GM12878 (cell line): ENCODE measurements at regions not wholly inside any gene's neighbourhood (a gene's known extent, or its start where the extent isn't known, plus 50 kb on each side); places are given as distances from the start of the nearest gene placed in this dataset.

Experiments used
- ATAC-seq: fragments of 200-7000 bp; cut with Tn5 transposase; 3 replicates; pipeline ENCODE4 v1.9.1; 2020; ENCODE audit warnings: mild to moderate bottlenecking, moderate library complexity
- BruUV-seq: library from RNA; stranded (reverse); fragments of 400-500 nt; replicated peaks from 2 replicates; lab custom pipeline; 2021; lab: Mats Ljungman, UMichigan
- CTCF ChIA-PET: fragments of 300-600 bp; sonication (Branson Sonifier 250); formaldehyde crosslinking; extraction: SDS; loops from one replicate; lab custom pipeline; 2021; ENCODE audit warnings: inconsistent platforms; lab: Yijun Ruan, JAX
- POLR2A ChIA-PET: fragments of 350-600 bp; formaldehyde crosslinking; extraction: SDS; loops from one replicate; lab custom pipeline; 2021; ENCODE audit warnings: inconsistent platforms; lab: Charles Lee
- RAD21 ChIA-PET: fragments of 300-600 bp; sonication (Branson Sonifier 250); formaldehyde crosslinking; loops from one replicate; lab custom pipeline; 2023; ENCODE audit warnings: antibody characterized with exemption; ENCODE audit not compliant: unreplicated experiment; lab: Charles Lee
- SMC1A ChIA-PET: fragments of 300-600 bp; sonication (Branson Sonifier 250); formaldehyde crosslinking; loops from one replicate; lab custom pipeline; 2023; ENCODE audit not compliant: unreplicated experiment, uncharacterized antibody; lab: Charles Lee
- DNase-seq: peaks from one replicate; pipeline ENCODE4 v3.0.0-alpha.2; 2011; ENCODE audit warnings: low read depth, low spot score
- FAIRE-seq: peaks from 3 replicates; lab custom pipeline; 2011; peaks lifted over from hg19 to GRCh38; lab: Jason Lieb, UNC
- H2AFZ ChIP-seq: 2 replicates; pipeline ENCODE4 v1.6.0; 2011; ENCODE audit warnings: low read depth, low read length, control low read depth; ENCODE audit not compliant: control insufficient read depth
- H3K27ac ChIP-seq: 2 replicates; pipeline ENCODE4 v1.5.1; 2011; ENCODE audit warnings: control low read depth; ENCODE audit not compliant: control insufficient read depth, insufficient read depth
- H3K27me3 ChIP-seq, 2 experiments: replicated peaks in 1 of 2; 2 replicates each; pipeline versions ENCODE4 v1.6.0 to v1.6.1; 2011; ENCODE audit warnings: low read length in 1 of 2; ENCODE audit not compliant: control insufficient read depth in 2 of 2, insufficient read depth in 2 of 2
- H3K36me3 ChIP-seq, 2 experiments: 2 replicates each; pipeline ENCODE4 v1.5.1; 2011; ENCODE audit warnings: low read length in 1 of 2; ENCODE audit not compliant: control insufficient read depth in 2 of 2, insufficient read depth in 2 of 2
- H3K4me1 ChIP-seq: 2 replicates; pipeline ENCODE4 v1.6.1; 2011; ENCODE audit warnings: mild to moderate bottlenecking, low read length, moderate library complexity, mixed read lengths; ENCODE audit not compliant: control insufficient read depth, insufficient read depth
- H3K4me2 ChIP-seq: 2 replicates; pipeline ENCODE4 v1.6.0; 2011; ENCODE audit warnings: control low read depth; ENCODE audit not compliant: control insufficient read depth, insufficient read depth
- H3K4me3 ChIP-seq: fragments of 200-600 bp; sonication (generic); 2 replicates; pipeline ENCODE4 v1.5.1; 2016
- H3K79me2 ChIP-seq: 2 replicates; pipeline ENCODE4 v1.6.0; 2011; ENCODE audit warnings: low read length; ENCODE audit not compliant: control insufficient read depth, insufficient read depth
- H3K9ac ChIP-seq: 2 replicates; pipeline ENCODE4 v1.8.0; 2011; ENCODE audit warnings: low read length, control low read depth, mixed read lengths; ENCODE audit not compliant: control insufficient read depth, insufficient read depth
- H3K9me3 ChIP-seq: replicated peaks from 3 replicates; pipeline ENCODE4 v1.5.1; 2011; ENCODE audit warnings: mild to moderate bottlenecking, low read length; ENCODE audit not compliant: control insufficient read depth, insufficient read depth
- H4K20me1 ChIP-seq: 2 replicates; pipeline ENCODE4 v1.6.0; 2011; ENCODE audit not compliant: control insufficient read depth, insufficient read depth
- FOS ChIP-seq: IDR thresholded peaks from 3 replicates; pipeline ENCODE4 v1.6.1; 2011; ENCODE audit warnings: borderline replicate concordance; ENCODE audit not compliant: insufficient read length; ENCODE audit errors: extremely low read depth
- KLF5 ChIP-seq: fragments of 450-650 bp; IDR thresholded peaks from 2 replicates; pipeline ENCODE4 v1.6.1; 2014; ENCODE audit warnings: mild to moderate bottlenecking; ENCODE audit not compliant: partially characterized antibody
- NKRF ChIP-seq: fragments of 450-650 bp; conservative IDR thresholded peaks from 2 replicates; pipeline ENCODE4 v1.6.1; 2017; ENCODE audit warnings: mild to moderate bottlenecking, moderate library complexity
- RBBP5 ChIP-seq: fragments of 200-600 bp; sonication (generic); conservative IDR thresholded peaks from 2 replicates; pipeline ENCODE4 v1.6.1; 2016
- SMC3 ChIP-seq: IDR thresholded peaks from 2 replicates; pipeline ENCODE4 v1.6.1; 2011; ENCODE audit warnings: low read length, improper control_type of control experiment, borderline replicate concordance
- TCF3 ChIP-seq: IDR thresholded peaks from 2 replicates; pipeline ENCODE4 v1.6.1; 2012; ENCODE audit warnings: low read depth, mild to moderate bottlenecking, low read length, borderline replicate concordance; ENCODE audit not compliant: insufficient read depth
- YY1 ChIP-seq: IDR thresholded peaks from 2 replicates; pipeline ENCODE4 v1.6.1; 2011; ENCODE audit warnings: low read depth, mild to moderate bottlenecking, low read length
- ZNF207 ChIP-seq: fragments of 450-650 bp; IDR thresholded peaks from 2 replicates; pipeline ENCODE4 v1.6.1; 2014; ENCODE audit warnings: antibody characterized with exemption, mild to moderate bottlenecking, borderline replicate concordance
- ZNF384 ChIP-seq: IDR thresholded peaks from 2 replicates; pipeline ENCODE4 v1.6.1; 2012; ENCODE audit warnings: low read depth, mild to moderate bottlenecking, low read length, improper control_type of control experiment, borderline replicate concordance
- ZSCAN29 ChIP-seq: fragments of 450-650 bp; IDR thresholded peaks from 2 replicates; pipeline ENCODE4 v1.6.1; 2017; ENCODE audit warnings: mild to moderate bottlenecking, moderate library complexity
- WGBS: methylation state at CpG from one replicate; pipeline ENCODE4 v1.1.6; 2016; ENCODE audit warnings: low lambda C conversion rate; ENCODE audit not compliant: insufficient replicate concordance, insufficient coverage; ENCODE audit errors: missing lambda C conversion rate; 5-methylcytosine and 5-hydroxymethylcytosine counted together
- in situ Hi-C: fragments of 300-500 bp; cut with MboI; formaldehyde crosslinking; loops from 9 replicates; pipeline ENCODE4 v1.14.3; 2018; ENCODE audit warnings: mixed read lengths
- intact Hi-C: fragments of 100-400 bp; cut with micrococcal nuclease; formaldehyde crosslinking; loops from one replicate; pipeline ENCODE4 v1.14.2; 2022; ENCODE audit not compliant: unreplicated experiment
- TF ChIP-seq, protein P1 (sequence below): IDR thresholded peaks from 2 replicates; pipeline ENCODE4 v1.6.1; 2012; ENCODE audit warnings: low read depth, low read length, improper control_type of control experiment
- TF ChIP-seq, protein P2 (sequence below): fragments of 450-650 bp; IDR thresholded peaks from 2 replicates; pipeline ENCODE4 v1.6.1; 2017; ENCODE audit warnings: mild to moderate bottlenecking, moderate library complexity
- TF ChIP-seq, protein P3 (sequence below): fragments of 450-650 bp; IDR thresholded peaks from 2 replicates; pipeline ENCODE4 v1.6.1; 2017; ENCODE audit warnings: borderline replicate concordance

- H3K27ac ChIP-seq = no peak overlapping the region
- CTCF ChIA-PET = no interaction called here
- POLR2A ChIA-PET = no interaction called here
These were observed 375.3 kb downstream of the LNPK start for GRCh38 chr2:175626796-175627195.

DNA sequence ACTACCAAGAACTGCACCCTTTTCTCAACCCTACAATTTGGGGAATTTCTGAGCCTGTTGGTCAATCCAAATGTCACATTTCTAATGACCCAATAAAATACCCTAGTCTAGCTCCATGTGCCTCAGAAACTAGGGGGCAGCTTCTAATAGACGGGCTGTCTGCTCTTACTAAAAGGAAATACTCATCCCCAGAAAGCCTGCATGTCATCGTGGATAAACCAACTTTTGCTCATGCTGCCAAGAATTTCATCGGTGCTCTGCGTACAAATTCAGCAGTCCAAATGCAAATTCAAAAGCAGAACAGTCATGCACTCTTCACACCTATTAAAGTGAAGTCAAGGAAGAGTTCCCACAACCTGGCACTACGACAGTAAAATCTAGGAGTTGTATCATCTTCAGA, 377.3 kb downstream of the LNPK start:
- no peaks in the 10 kb centered on the region for H4K20me1 ChIP-seq
- no peaks in the 10 kb centered on the region for H3K4me1 ChIP-seq
- intact Hi-C loops = no loop called here
- no peaks in the 10 kb centered on the region for H3K79me2 ChIP-seq
- FAIRE-seq (no peak), ATAC-seq (no peak), DNase-seq (no peak)
- no peak overlapping the region for H2AFZ ChIP-seq
- in situ Hi-C loops = no loop called here
- ChIA-PET POLR2A (no interaction called here), SMC1A (no interaction called here), CTCF (interaction anchor here (0.7 kb wide), 1 partner anchor 231 kb away, joined by 3 read pairs; no protein-coding TSS in a partner anchor), RAD21 (no interaction called here)
- H3K4me3 ChIP-seq = no peak overlapping the region
- no peak overlapping the region for H3K9ac ChIP-seq
- H3K9me3 ChIP-seq = no peaks in the 10 kb centered on the region
- H3K4me2 ChIP-seq = no peak overlapping the region
- 14% methylated on average over 5 of the region's 5 CpGs for WGBS
- H3K27me3 ChIP-seq = peaks cover 0 to 3% of the 10 kb centered on the region in 2 experiments; a peak in 1 of 4 replicates
- no peak overlapping the region for H3K27ac ChIP-seq
- no peaks in the 10 kb centered on the region for H3K36me3 ChIP-seq
- no TSS peak for BruUV-seq
- no peak for TF ChIP-seq FOS
- TF ChIP-seq ZSCAN29 = no peak
- TF ChIP-seq, protein P1, sequence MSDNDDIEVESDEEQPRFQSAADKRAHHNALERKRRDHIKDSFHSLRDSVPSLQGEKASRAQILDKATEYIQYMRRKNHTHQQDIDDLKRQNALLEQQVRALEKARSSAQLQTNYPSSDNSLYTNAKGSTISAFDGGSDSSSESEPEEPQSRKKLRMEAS = no peak
- no peak for TF ChIP-seq KLF5
- TF ChIP-seq YY1 = no peak
- no peak for TF ChIP-seq NKRF
- TF ChIP-seq, protein P2, sequence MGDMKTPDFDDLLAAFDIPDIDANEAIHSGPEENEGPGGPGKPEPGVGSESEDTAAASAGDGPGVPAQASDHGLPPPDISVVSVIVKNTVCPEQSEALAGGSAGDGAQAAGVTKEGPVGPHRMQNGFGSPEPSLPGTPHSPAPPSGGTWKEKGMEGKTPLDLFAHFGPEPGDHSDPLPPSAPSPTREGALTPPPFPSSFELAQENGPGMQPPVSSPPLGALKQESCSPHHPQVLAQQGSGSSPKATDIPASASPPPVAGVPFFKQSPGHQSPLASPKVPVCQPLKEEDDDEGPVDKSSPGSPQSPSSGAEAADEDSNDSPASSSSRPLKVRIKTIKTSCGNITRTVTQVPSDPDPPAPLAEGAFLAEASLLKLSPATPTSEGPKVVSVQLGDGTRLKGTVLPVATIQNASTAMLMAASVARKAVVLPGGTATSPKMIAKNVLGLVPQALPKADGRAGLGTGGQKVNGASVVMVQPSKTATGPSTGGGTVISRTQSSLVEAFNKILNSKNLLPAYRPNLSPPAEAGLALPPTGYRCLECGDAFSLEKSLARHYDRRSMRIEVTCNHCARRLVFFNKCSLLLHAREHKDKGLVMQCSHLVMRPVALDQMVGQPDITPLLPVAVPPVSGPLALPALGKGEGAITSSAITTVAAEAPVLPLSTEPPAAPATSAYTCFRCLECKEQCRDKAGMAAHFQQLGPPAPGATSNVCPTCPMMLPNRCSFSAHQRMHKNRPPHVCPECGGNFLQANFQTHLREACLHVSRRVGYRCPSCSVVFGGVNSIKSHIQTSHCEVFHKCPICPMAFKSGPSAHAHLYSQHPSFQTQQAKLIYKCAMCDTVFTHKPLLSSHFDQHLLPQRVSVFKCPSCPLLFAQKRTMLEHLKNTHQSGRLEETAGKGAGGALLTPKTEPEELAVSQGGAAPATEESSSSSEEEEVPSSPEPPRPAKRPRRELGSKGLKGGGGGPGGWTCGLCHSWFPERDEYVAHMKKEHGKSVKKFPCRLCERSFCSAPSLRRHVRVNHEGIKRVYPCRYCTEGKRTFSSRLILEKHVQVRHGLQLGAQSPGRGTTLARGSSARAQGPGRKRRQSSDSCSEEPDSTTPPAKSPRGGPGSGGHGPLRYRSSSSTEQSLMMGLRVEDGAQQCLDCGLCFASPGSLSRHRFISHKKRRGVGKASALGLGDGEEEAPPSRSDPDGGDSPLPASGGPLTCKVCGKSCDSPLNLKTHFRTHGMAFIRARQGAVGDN = no peak
- TF ChIP-seq, protein P3, sequence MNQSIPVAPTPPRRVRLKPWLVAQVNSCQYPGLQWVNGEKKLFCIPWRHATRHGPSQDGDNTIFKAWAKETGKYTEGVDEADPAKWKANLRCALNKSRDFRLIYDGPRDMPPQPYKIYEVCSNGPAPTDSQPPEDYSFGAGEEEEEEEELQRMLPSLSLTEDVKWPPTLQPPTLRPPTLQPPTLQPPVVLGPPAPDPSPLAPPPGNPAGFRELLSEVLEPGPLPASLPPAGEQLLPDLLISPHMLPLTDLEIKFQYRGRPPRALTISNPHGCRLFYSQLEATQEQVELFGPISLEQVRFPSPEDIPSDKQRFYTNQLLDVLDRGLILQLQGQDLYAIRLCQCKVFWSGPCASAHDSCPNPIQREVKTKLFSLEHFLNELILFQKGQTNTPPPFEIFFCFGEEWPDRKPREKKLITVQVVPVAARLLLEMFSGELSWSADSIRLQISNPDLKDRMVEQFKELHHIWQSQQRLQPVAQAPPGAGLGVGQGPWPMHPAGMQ = no peak

More at GRCh38 chr2:175626796-175627195, 375.3 kb downstream of the LNPK start:
- ChIA-PET RAD21 (no interaction called here), SMC1A (no interaction called here)
- FAIRE-seq (no peak), DNase-seq (no peak), ATAC-seq (no peak)
- in situ Hi-C loops = no loop called here
- Histone ChIP-seq H3K36me3 (no peaks in the 10 kb centered on the region), H3K4me1 (no peaks in the 10 kb centered on the region), H2AFZ (no peak overlapping the region), H3K9ac (no peak overlapping the region), H3K27me3 (peaks cover 0 to 3% of the 10 kb centered on the region in 2 experiments; a peak in 2 of 4 replicates), H3K9me3 (no peaks in the 10 kb centered on the region), H4K20me1 (no peaks in the 10 kb centered on the region), H3K79me2 (no peaks in the 10 kb centered on the region), H3K4me3 (no peak overlapping the region), H3K4me2 (no peak overlapping the region)
- TF ChIP-seq RBBP5 (no peak), TCF3 (no peak), ZNF384 (no peak), ZNF207 (no peak), SMC3 (no peak)
- 0% methylated on average over 4 of the region's 4 CpGs for WGBS
- no TSS peak for BruUV-seq
- intact Hi-C loops = no loop called here
